HL-60 (cell line): ENCODE measurements at regions not wholly inside any gene's neighbourhood (a gene's known extent, or its start where the extent isn't known, plus 50 kb on each side); places are given as distances from the start of the nearest gene placed in this dataset.

Experiments used
- DNase-seq, 2 experiments: peaks; one replicate each; pipeline ENCODE4 v3.0.0-alpha.2; 2010 to 2020; ENCODE audit warnings: low read depth in 1 of 2, low spot score in 1 of 2
- H3K27ac ChIP-seq: fragments of 250-450 bp; sonication (Bioruptor Pico); replicated peaks from 2 replicates; pipeline ENCODE4 v1.5.1; 2020; ENCODE audit warnings: mild to moderate bottlenecking, moderate library complexity
- H3K27me3 ChIP-seq: fragments of 250-450 bp; sonication (Bioruptor Pico); 2 replicates; pipeline ENCODE4 v1.5.1; 2021; ENCODE audit warnings: mild to moderate bottlenecking, moderate library complexity; ENCODE audit not compliant: insufficient read depth, poor library complexity, severe bottlenecking
- H3K4me3 ChIP-seq: replicated peaks from 2 replicates; pipeline ENCODE4 v1.5.1; 2011; ENCODE audit warnings: mild to moderate bottlenecking, control low read depth, low read length; ENCODE audit not compliant: insufficient read depth
- CTCF ChIP-seq: IDR thresholded peaks from one replicate; pipeline ENCODE4 v1.5.1; 2011; ENCODE audit warnings: low read length, control low read depth, inconsistent platforms; ENCODE audit not compliant: insufficient read depth
- GABPA ChIP-seq: IDR thresholded peaks from 2 replicates; pipeline ENCODE4 v1.6.1; 2012; ENCODE audit warnings: low read depth
- POLR2AphosphoS5 ChIP-seq: IDR thresholded peaks from 2 replicates; pipeline ENCODE4 v1.6.1; 2012; ENCODE audit warnings: low read depth
- REST ChIP-seq: IDR thresholded peaks from 2 replicates; pipeline ENCODE4 v1.6.1; 2012; ENCODE audit warnings: low read depth; ENCODE audit not compliant: insufficient replicate concordance
- SPI1 ChIP-seq: IDR thresholded peaks from 2 replicates; pipeline ENCODE4 v1.6.1; 2012; ENCODE audit warnings: low read depth, mild to moderate bottlenecking, borderline replicate concordance

- H3K27ac ChIP-seq, result no peak overlapping the region
- no peak overlapping the region for H3K4me3 ChIP-seq
- no peak for DNase-seq
- H3K27me3 ChIP-seq, result no peaks in the 10 kb centered on the region
- TF ChIP-seq REST, result no peak
- no peak for TF ChIP-seq SPI1
- TF ChIP-seq CTCF, result no peak
- no peak for TF ChIP-seq GABPA
- no peak for TF ChIP-seq POLR2AphosphoS5
Observed at GRCh38 chr6:104282581-104282980, 577.1 kb downstream of the HACE1 start.

- Histone ChIP-seq H3K4me3 (no peak overlapping the region), H3K27ac (no peak overlapping the region), H3K27me3 (no peaks in the 10 kb centered on the region)
- peak; percentile 30 for TF ChIP-seq CTCF
- TF ChIP-seq SPI1, result no peak
- DNase-seq, result peak in 1 of 2 experiments; percentile 2
Observed at GRCh38 chr6:104281370-104281769, 578.3 kb downstream of the HACE1 start.

GRCh38 chr6:104268389-104268788, 591.3 kb downstream of the HACE1 start:
- no peak for DNase-seq
- Histone ChIP-seq H3K27me3 (no peaks in the 10 kb centered on the region), H3K4me3 (no peak overlapping the region), H3K27ac (no peak overlapping the region)
- TF ChIP-seq REST, result no peak
- no peak for TF ChIP-seq POLR2AphosphoS5
- TF ChIP-seq CTCF, result no peak
- TF ChIP-seq GABPA, result no peak
- no peak for TF ChIP-seq SPI1

GRCh38 chr6:104266922-104267321, 592.8 kb downstream of the HACE1 start:
- no peaks in the 10 kb centered on the region for H3K27me3 ChIP-seq
- H3K4me3 ChIP-seq, result no peak overlapping the region
- H3K27ac ChIP-seq, result no peak overlapping the region
- DNase-seq, result no peak
- TF ChIP-seq POLR2AphosphoS5, result no peak
- no peak for TF ChIP-seq CTCF
- TF ChIP-seq GABPA, result no peak
- no peak for TF ChIP-seq SPI1
- TF ChIP-seq REST, result no peak
